Naive B cell (primary cell): ENCODE measurements at regions not wholly inside any gene's neighbourhood (a gene's known extent, or its start where the extent isn't known, plus 50 kb on each side); places are given as distances from the start of the nearest gene placed in this dataset.
"Not testable (repeated sequence)": the region's sequence is repeated elsewhere in the genome, so short reads cannot be mapped to it uniquely, and the experiment has no call there.

Experiments
- ATAC-seq, 2 donors: fragments of 150-1000 bp; cut with Tn5 transposase; 2 replicates each; pipeline ENCODE4 v1.10.0; 2021; ENCODE audit warnings: low read depth in 2 of 2, mild to moderate bottlenecking in 2 of 2, moderate library complexity in 2 of 2
- DNase-seq: peaks from one replicate; pipeline ENCODE4 v3.0.0; 2022
- H3K27ac Mint-ChIP-seq, 6 donors: one replicate each; pipeline ENCODE4 v1.8.0; 2020 to 2022; ENCODE audit warnings: mild to moderate bottlenecking in 6 of 6, mixed read lengths in 6 of 6, moderate library complexity in 5 of 6, inconsistent platforms in 2 of 6
- H3K27me3 Mint-ChIP-seq, 3 donors: one replicate each; pipeline ENCODE4 v1.8.0; 2021 to 2022; ENCODE audit warnings: mixed read lengths in 3 of 3, mild to moderate bottlenecking in 1 of 3
- H3K36me3 Mint-ChIP-seq, 2 donors: one replicate each; pipeline ENCODE4 v1.8.0; 2020 to 2022; ENCODE audit warnings: mixed read lengths in 2 of 2, inconsistent platforms in 1 of 2, mild to moderate bottlenecking in 1 of 2
- H3K4me1 Mint-ChIP-seq, 3 donors: one replicate each; pipeline ENCODE4 v1.8.0; 2020 to 2022; ENCODE audit warnings: mixed read lengths in 3 of 3, inconsistent platforms in 1 of 3, mild to moderate bottlenecking in 1 of 3, moderate library complexity in 1 of 3
- H3K4me3 Mint-ChIP-seq, 8 donors: one replicate each; pipeline ENCODE4 v1.8.0; 2020 to 2022; ENCODE audit warnings: mild to moderate bottlenecking in 8 of 8, mixed read lengths in 8 of 8, moderate library complexity in 8 of 8, inconsistent platforms in 2 of 8
- H3K9me3 Mint-ChIP-seq, 7 donors: one replicate each; pipeline ENCODE4 v1.8.0; 2020 to 2022; ENCODE audit warnings: mixed read lengths in 7 of 7, mild to moderate bottlenecking in 5 of 7, inconsistent platforms in 2 of 7, moderate library complexity in 1 of 7

DNA sequence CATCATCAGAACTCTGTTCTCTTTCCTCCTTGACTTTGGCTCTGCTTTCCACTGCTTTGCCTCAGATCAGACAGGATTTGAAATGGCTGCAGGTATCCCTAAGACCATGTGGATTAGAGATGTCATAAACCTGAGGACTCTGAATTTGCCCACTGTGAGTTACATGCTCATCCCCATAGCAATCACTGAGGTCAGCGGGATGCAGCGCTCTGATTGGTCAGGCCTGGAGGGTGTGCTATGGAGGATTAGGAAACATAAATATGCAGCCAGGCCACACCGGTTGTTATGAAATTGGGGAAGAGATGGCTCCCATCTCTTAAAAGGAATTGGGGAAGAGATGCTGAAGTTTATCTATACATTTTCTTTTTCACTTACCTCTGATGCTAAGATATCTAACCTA lies 73.7 kb upstream of the DNAJC10 start:
- ATAC-seq, result peak; percentile 96 to 99
- Mint-ChIP-seq H3K27me3 (peaks cover 0 to 13% (median 0%) of the 10 kb centered on the region in 3 donors), H3K36me3 (no peaks in the 10 kb centered on the region), H3K27ac (no peak overlapping the region), H3K4me3 (no peak overlapping the region), H3K4me1 (peaks cover 0 to 2% (median 0%) of the 10 kb centered on the region in 3 donors), H3K9me3 (no peaks in the 10 kb centered on the region)
- DNase-seq, result peak; percentile 51

DNA sequence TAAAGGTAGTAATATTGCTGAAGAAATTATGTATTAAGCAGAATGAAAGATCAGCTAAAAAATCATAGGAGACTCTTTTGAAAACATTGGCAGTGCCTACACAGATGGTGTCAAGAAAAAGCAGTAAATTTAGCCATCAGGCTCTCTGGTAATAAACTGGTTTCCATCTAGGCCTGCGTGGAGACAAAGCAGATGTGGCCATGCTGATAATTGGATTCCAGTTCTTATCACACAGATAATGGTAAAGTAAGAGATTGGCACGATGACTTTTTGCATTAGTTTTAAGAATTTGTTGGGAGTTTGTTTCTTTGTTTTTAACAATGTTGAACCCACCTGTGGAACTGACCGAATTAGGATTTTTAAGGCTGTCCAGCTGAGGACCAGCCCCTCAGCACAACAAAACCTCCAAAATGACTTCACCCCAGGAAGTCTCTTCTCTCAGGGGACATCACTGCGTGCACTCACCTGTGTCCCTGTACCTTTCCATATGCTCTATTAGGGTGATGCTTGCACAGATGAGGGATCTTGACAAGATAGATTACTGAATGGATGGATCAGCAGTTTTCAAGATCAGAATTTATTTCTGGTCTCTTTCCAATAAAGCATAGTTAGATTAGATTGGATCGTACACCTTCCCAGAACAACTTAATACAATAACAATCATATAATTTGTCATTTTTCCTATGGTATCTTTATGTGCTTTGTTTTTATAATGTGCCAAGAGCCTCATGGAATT lies 69.1 kb upstream of the DNAJC10 start:
- Mint-ChIP-seq H3K27me3 (no peaks in the 10 kb centered on the region), H3K36me3 (no peaks in the 10 kb centered on the region), H3K4me3 (no peak overlapping the region), H3K9me3 (no peaks in the 10 kb centered on the region), H3K27ac (no peak overlapping the region), H3K4me1 (peaks cover 0 to 2% (median 0%) of the 10 kb centered on the region in 3 donors)
- DNase-seq (no peak), ATAC-seq (no peak)

DNA sequence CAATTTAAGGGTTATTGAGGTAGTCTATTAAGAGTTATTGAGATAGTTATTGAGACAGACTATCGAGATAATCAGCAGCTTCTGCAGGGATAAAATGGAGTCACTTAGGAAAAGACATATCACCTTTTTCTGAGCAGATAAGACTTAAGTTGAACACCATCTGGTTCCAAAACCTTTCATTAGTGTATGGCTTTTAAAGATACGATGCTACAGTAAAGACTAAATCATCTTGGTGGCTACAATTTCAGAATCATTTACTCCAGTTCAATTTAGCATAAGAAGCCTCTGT lies 68.6 kb upstream of the DNAJC10 start:
- H3K4me1 Mint-ChIP-seq, result peaks cover 0 to 2% (median 0%) of the 10 kb centered on the region in 3 donors
- no peaks in the 10 kb centered on the region for H3K36me3 Mint-ChIP-seq
- peaks cover 0 to 1% (median 0%) of the 10 kb centered on the region in 3 donors for H3K27me3 Mint-ChIP-seq
- H3K4me3 Mint-ChIP-seq, result no peak overlapping the region
- no peaks in the 10 kb centered on the region for H3K9me3 Mint-ChIP-seq
- DNase-seq (no peak), ATAC-seq (no peak)
- no peak overlapping the region for H3K27ac Mint-ChIP-seq

DNA sequence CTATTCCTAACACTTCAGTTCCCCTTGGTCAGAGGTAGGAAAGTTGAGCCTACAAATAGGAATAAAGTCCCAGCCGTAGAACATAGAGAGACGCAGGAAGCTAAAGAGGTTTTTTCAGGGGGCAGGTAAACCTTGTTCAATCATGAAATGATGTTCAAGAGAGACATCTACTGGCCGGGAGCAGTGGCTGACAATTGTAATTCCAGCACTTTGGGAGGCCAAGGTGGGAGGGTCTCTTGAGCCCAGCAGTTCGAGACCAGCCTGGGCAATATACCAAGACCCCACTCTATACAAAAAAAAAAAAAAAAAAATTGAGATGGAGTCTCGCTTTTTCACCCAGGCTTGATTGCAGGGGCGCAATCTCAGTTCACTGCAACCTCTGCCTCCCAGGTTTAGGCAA lies 66.7 kb upstream of the DNAJC10 start:
- Mint-ChIP-seq H3K27ac (no peak overlapping the region), H3K36me3 (no peaks in the 10 kb centered on the region), H3K4me1 (peaks cover 0 to 2% (median 0%) of the 10 kb centered on the region in 3 donors), H3K9me3 (no peaks in the 10 kb centered on the region), H3K4me3 (no peak overlapping the region), H3K27me3 (peaks cover 0 to 7% (median 0%) of the 10 kb centered on the region in 3 donors)
- ATAC-seq, result no peak
- DNase-seq, result no peak

GRCh38 chr2:182650704-182651103 lies 65.4 kb upstream of the DNAJC10 start:
- Mint-ChIP-seq H3K4me1 (peaks cover 0 to 2% (median 0%) of the 10 kb centered on the region in 3 donors), H3K27me3 (peaks cover 9 to 17% (median 11%) of the 10 kb centered on the region in 3 donors), H3K36me3 (no peaks in the 10 kb centered on the region), H3K4me3 (no peak overlapping the region), H3K9me3 (no peaks in the 10 kb centered on the region), H3K27ac (peak overlapping the region in 2 of 6 donors; percentile 1 to 56)
- ATAC-seq, result no peak
- DNase-seq, result no peak

- no peak overlapping the region for H3K4me3 Mint-ChIP-seq
These were observed 63.7 kb upstream of the DNAJC10 start for GRCh38 chr2:182652326-182652725.

GRCh38 chr2:182655750-182656149 lies 60.3 kb upstream of the DNAJC10 start:
- Mint-ChIP-seq H3K36me3 (no peaks in the 10 kb centered on the region), H3K9me3 (no peaks in the 10 kb centered on the region), H3K4me1 (no peaks in the 10 kb centered on the region), H3K4me3 (no peak overlapping the region), H3K27me3 (peaks cover 24 to 38% (median 32%) of the 10 kb centered on the region in 3 donors), H3K27ac (no peak overlapping the region)
- ATAC-seq (no peak), DNase-seq (no peak)

More at GRCh38 chr2:182652326-182652725, 63.7 kb upstream of the DNAJC10 start:
- H3K9me3 Mint-ChIP-seq, result no peaks in the 10 kb centered on the region
- no peak overlapping the region for H3K27ac Mint-ChIP-seq
- H3K27me3 Mint-ChIP-seq, result peaks cover 17 to 26% (median 23%) of the 10 kb centered on the region in 3 donors
- H3K36me3 Mint-ChIP-seq, result no peaks in the 10 kb centered on the region
- DNase-seq (no peak), ATAC-seq (no peak)
- H3K4me1 Mint-ChIP-seq, result no peaks in the 10 kb centered on the region

GRCh38 chr2:182664212-182664611 lies 51.8 kb upstream of the DNAJC10 start:
- ATAC-seq (no peak), DNase-seq (no peak)
- Mint-ChIP-seq H3K36me3 (no peaks in the 10 kb centered on the region), H3K4me1 (peaks cover 4 to 5% (median 5%) of the 10 kb centered on the region in 3 donors), H3K27me3 (no peaks in the 10 kb centered on the region), H3K27ac (no peak overlapping the region), H3K4me3 (no peak overlapping the region), H3K9me3 (no peaks in the 10 kb centered on the region)

- not testable (repeated sequence) for H3K4me1 Mint-ChIP-seq, H3K27me3 Mint-ChIP-seq, H3K9me3 Mint-ChIP-seq, H3K27ac Mint-ChIP-seq, H3K4me3 Mint-ChIP-seq, ATAC-seq, H3K36me3 Mint-ChIP-seq, DNase-seq
These were observed 50.6 kb upstream of the DNAJC10 start for GRCh38 chr2:182665500-182665899.
